ENCODE measurements at regions not wholly inside any gene's neighbourhood (a gene's known extent, or its start where the extent isn't known, plus 50 kb on each side); places are given as distances from the start of the nearest gene placed in this dataset.
"Not testable (repeated sequence)": the region's sequence is repeated elsewhere in the genome, so short reads cannot be mapped to it uniquely, and the experiment has no call there.

DNA sequence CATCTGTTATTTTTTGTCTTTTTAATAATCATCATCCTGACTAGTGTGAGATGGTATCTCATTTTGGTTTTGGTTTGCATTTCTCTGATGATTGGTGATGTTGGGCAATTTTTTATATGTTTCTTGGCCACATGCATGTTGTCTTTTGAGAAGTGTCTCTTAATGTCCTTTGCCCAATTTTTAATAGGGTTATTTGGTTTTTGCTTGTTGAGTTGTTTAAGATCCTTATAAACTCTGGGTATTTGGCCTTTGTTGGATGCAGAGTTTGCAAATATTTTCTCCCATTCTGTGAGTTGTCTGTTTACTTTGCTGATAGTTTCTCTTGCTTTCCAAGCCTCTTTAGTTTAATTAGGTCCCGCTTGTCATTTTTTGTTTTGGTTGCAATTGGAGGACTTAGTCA lies 152.1 kb upstream of the MED14 start:
- no peak for DNase-seq (ENCODE audit: low read depth)
- TF ChIP-seq, protein P1, sequence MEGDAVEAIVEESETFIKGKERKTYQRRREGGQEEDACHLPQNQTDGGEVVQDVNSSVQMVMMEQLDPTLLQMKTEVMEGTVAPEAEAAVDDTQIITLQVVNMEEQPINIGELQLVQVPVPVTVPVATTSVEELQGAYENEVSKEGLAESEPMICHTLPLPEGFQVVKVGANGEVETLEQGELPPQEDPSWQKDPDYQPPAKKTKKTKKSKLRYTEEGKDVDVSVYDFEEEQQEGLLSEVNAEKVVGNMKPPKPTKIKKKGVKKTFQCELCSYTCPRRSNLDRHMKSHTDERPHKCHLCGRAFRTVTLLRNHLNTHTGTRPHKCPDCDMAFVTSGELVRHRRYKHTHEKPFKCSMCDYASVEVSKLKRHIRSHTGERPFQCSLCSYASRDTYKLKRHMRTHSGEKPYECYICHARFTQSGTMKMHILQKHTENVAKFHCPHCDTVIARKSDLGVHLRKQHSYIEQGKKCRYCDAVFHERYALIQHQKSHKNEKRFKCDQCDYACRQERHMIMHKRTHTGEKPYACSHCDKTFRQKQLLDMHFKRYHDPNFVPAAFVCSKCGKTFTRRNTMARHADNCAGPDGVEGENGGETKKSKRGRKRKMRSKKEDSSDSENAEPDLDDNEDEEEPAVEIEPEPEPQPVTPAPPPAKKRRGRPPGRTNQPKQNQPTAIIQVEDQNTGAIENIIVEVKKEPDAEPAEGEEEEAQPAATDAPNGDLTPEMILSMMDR (IDR thresholded peaks at IDR 0.05; ENCODE audit: low read length, missing control alignments) = no peak
- H3K4me3 ChIP-seq (replicated peaks; ENCODE audit: low read depth, low read length) = no peak overlapping the region

DNA sequence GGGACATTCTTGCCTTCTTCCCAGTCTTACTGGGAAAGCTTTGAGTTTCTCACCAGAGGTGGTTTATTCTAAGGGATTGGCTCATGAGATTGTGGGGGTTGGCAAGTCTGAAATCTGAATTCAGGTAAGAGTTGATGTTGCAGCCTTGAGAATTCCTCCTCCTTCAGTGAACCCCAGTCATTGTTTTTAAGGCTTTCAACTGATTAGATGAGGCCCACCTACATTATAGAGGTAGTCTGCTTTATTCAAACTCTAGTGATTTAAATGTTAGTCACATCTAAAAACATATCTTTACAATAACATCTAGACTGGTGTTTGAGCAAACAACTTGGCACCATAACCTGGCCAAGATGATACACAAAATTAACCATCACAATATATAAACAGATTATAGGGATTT lies 156.5 kb upstream of the MED14 start:
- no peak for DNase-seq (ENCODE audit: low read depth)
- no peak overlapping the region for H3K4me3 ChIP-seq (replicated peaks; ENCODE audit: low read depth, low read length)
- TF ChIP-seq, protein P1 (IDR thresholded peaks at IDR 0.05; ENCODE audit: low read length, missing control alignments) = no peak

- TF ChIP-seq, protein P1 (IDR thresholded peaks at IDR 0.05; ENCODE audit: low read length, missing control alignments) = no peak
- peak; percentile 45 for DNase-seq (ENCODE audit: low read depth)
- no peak overlapping the region for H3K4me3 ChIP-seq (replicated peaks; ENCODE audit: low read depth, low read length)
Measured at GRCh38 chrX:40893251-40893910, 158.0 kb upstream of the MED14 start.

DNA sequence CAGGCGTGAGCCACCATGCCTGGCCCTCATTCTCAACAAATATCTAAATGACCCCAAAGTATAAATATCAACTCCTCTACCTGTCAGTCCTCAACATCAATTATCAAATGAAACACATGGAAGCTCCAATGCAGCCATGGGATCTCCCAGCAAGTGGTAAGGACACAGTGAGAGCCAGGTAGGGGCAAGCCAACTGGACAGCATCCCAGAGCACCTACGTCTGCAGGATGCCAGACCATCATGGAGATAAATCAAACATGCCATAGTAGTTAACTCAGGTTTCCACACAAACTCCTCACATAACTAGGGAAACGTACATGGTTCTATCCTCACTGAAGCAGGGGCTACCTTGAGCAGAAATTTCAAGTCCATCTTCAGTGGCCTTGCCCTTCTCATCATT lies 159.9 kb upstream of the MED14 start:
- DNase-seq (ENCODE audit: low read depth) = no peak
- no peak overlapping the region for H3K4me3 ChIP-seq (replicated peaks; ENCODE audit: low read depth, low read length)
- TF ChIP-seq, protein P1 (IDR thresholded peaks at IDR 0.05; ENCODE audit: low read length, missing control alignments) = no peak

GRCh38 chrX:40897718-40898270 lies 162.5 kb upstream of the MED14 start:
- TF ChIP-seq, protein P1 (IDR thresholded peaks at IDR 0.05; ENCODE audit: low read length, missing control alignments) = no peak
- no peak overlapping the region for H3K4me3 ChIP-seq (replicated peaks; ENCODE audit: low read depth, low read length)
- no peak for DNase-seq (ENCODE audit: low read depth)

- not testable (repeated sequence) for DNase-seq (ENCODE audit: low read depth); H3K4me3 ChIP-seq (replicated peaks; ENCODE audit: low read depth, low read length)
Measured at GRCh38 chrX:40904739-40905138, 169.4 kb upstream of the MED14 start.

DNA sequence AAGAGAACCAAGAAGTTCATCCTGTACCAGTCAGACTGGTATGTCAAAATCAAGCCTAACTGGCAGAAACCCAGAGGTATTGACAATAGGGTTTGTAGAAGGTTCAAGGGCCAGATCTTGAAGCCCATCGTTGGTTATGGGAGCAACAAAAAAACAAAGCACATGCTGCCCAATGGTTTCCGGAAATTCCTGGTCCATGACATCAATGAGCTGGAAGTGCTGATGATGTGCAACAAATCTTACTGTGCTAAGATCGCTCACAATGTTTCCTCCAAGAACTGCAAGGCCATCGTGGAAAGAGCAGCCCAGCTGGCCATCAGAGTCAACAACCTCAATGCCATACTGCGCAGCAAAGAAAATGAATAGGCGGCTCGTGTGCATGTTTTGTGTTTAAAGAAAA lies 172.7 kb upstream of the MED14 start:
- H3K4me3 ChIP-seq (replicated peaks; ENCODE audit: low read depth, low read length) = no peak overlapping the region
- TF ChIP-seq, protein P1 (IDR thresholded peaks at IDR 0.05; ENCODE audit: low read length, missing control alignments) = no peak
- peak; percentile 49 for DNase-seq (ENCODE audit: low read depth)
